ENCODE measurements at regions not wholly inside any gene's neighbourhood (a gene's known extent, or its start where the extent isn't known, plus 50 kb on each side); places are given as distances from the start of the nearest gene placed in this dataset.

DNA sequence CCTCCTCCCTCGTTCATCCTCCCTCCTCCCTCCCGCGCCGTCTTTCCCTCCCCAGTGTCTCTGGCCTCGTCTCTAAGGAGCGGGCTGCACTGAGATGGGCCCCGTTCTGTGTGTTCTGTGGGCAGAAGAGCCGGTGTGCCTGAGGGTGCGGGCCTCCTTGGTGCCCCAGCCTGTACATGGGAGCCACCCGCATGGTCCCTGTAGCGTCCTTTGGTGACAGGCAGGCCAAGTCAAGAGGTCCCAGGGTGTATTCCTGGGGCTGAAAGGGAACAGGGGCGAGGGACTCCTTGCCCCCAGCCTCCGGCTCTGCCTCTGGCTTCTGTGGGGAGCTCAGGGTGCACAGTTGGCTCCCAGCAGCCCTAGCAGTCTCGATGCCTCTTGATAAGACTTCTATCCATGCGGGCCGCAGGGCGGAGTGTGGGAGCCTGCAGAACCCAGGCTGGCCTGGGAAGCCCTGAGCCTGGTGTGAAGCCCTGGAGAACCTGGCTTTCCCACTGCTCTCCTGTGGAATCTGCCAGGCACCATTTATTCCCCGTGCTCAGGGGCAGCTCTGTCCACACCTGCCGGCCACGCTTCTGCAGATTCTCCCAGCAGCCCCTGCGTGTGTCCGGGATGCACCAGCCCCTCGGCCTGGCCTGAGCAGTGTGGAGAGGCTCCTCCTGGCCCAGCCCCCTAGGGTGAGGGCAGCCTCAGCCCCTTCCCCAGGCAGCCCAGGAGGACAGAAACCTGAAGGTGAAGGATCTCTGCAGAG is 181.3 kb downstream of the KIF26A start:
- DNase-seq (ENCODE audit: low read depth in 2 of 2), result no peak

DNA sequence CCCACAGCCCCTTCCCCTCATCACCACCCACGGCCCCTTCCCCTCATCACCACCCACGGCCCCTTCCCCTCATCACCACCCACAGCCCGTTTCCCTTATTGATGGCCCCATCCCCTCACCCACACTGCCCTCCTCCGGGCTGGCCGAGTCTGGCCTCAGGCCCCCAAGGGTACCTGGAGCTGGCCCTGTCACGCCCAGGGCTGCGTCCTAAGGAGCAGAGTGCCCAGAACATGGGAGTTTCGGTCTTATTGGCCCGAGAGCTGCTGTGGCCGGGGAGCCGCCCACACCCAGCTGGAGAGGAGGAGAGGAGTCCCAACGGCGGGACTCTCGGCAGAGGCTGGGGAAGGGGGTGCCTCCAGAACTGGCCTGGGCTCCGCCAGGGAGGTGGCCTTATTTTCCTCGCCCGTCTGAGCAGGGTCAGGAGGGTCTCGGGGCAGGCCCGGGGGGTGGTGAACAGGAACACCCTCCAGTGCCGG is 182.3 kb downstream of the KIF26A start:
- no peak for DNase-seq (ENCODE audit: low read depth in 2 of 2)

- no peak for DNase-seq (ENCODE audit: low read depth in 2 of 2)
Measured at GRCh38 chr14:104321088-104321801, 182.9 kb downstream of the KIF26A start.

GRCh38 chr14:104321802-104322130 is 183.4 kb downstream of the KIF26A start:
- no peak for DNase-seq (ENCODE audit: low read depth in 2 of 2)

- no peak for DNase-seq (ENCODE audit: low read depth in 2 of 2)
Measured at GRCh38 chr14:104322531-104323366, 184.4 kb downstream of the KIF26A start.

GRCh38 chr14:104323551-104324175 is 185.3 kb downstream of the KIF26A start:
- no peak for DNase-seq (ENCODE audit: low read depth in 2 of 2)

GRCh38 chr14:104326848-104327247 is 188.5 kb downstream of the KIF26A start:
- DNase-seq (ENCODE audit: low read depth in 2 of 2), result no peak

DNA sequence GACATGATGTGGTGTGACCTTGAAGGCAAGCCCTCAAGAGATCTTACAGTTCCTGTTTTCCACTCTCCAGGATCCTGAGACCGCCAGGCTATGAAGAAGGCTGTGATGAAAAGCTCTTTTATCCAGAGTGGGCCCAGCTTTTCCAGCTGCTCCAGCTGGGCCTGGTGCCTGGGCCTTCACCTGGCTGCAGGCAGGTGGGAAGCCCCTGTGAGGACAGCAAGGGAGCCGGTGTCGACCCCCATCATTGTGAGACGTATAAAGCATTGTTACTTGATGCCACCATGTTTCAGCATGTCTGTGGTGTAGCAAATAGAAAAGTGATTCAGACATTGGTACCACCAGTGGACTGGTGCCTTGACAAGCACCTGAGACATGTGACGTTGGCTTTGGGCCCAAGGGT is 190.2 kb downstream of the KIF26A start:
- DNase-seq (ENCODE audit: low read depth in 2 of 2), result no peak

- no peak for DNase-seq (ENCODE audit: low read depth in 2 of 2)
Measured at GRCh38 chr14:104329793-104330192, 191.4 kb downstream of the KIF26A start.

GRCh38 chr14:104331871-104332605 is 193.7 kb downstream of the KIF26A start:
- no peak for DNase-seq (ENCODE audit: low read depth in 2 of 2)

DNA sequence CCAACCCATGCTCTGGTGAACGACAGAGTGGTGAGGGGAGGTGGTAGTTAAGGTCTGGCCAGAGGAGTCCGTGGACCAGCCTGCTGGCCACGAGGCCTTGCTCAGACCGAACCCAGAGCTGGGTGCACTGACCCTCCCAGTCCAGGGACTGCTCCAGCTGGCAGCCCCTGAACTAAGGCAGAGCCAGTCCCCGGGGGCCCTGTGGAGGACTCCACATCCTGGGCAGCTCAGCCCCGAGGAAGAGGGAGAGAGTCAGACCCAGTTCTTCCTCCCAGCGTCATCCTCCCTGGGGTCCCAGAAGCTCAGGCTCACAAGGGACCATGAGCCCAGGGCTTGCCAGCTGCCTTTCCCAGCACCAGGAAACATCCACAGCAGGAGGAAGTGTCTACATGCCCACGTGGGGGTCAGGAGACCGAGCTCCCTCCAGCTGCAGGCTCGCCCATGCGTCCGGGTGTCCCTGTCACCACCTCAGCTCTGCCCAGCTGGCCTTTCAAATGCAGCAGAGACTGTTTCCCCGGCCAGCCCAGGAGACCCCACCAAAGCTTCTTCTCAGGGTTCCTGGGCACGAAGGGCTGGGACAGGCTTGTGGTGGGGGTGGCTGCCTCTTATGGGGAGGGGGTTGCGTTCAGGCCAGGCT is 194.4 kb downstream of the KIF26A start:
- DNase-seq (ENCODE audit: low read depth in 2 of 2), result no peak

- DNase-seq (ENCODE audit: low read depth in 2 of 2), result no peak
Measured at GRCh38 chr14:104333646-104334423, 195.4 kb downstream of the KIF26A start.

- DNase-seq (ENCODE audit: low read depth in 2 of 2), result no peak
Measured at GRCh38 chr14:104334424-104335161, 196.2 kb downstream of the KIF26A start.

DNA sequence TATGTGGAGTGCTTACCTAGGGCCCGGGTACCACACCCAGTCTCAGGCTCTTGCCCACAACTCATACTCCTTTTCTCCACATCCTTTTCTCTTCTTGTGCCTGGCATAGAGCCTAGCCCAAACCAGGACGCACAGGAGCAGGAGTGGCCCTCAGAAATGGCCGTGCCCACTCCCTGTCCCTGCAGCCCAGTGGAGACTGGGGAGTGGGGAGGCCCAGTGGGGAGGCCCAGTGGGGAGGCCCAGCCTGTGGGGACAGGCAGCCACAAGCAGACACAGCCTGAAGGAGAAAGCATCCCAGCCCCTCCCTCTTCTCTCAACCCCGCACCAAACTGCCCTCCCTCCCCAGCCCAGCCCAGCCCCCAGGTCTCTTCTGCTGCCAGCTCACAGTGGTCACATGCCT is 196.8 kb downstream of the KIF26A start:
- DNase-seq (ENCODE audit: low read depth in 2 of 2), result no peak

- DNase-seq (ENCODE audit: low read depth in 2 of 2), result no peak
Measured at GRCh38 chr14:104335611-104336010, 197.2 kb downstream of the KIF26A start.

DNA sequence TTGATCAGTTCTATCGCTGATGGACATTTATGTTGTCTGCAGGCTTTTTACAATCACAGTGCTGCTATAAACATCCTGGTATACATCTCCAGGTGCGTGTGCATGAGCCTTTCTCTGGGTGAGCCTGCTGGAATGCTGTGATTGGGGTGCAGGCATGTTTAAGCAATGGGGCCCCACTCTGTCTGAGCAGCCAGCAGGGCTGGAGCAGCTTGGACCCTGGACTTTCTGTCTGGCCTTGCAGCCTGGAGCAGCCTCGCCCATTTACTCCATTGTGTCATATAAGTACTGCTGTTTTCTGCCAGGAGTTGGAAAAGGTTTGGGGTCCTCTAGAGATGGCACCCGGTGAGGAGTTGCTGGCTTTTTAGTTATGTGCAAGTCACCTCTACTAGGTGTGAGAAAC is 199.0 kb downstream of the KIF26A start:
- DNase-seq (ENCODE audit: low read depth in 2 of 2), result no peak

- DNase-seq (ENCODE audit: low read depth in 2 of 2), result no peak
Measured at GRCh38 chr14:104339361-104339760, 201.0 kb downstream of the KIF26A start.

GRCh38 chr14:104339829-104340228 is 201.4 kb downstream of the KIF26A start:
- no peak for DNase-seq (ENCODE audit: low read depth in 2 of 2)

Data from dermis microvascular lymphatic vessel endothelial cell (primary cell).